ENCODE measurements at regions not wholly inside any gene's neighbourhood (a gene's known extent, or its start where the extent isn't known, plus 50 kb on each side); places are given as distances from the start of the nearest gene placed in this dataset.

- no peak for DNase-seq (ENCODE audit: low read depth in 3 of 3)
Measured at GRCh38 chr1:98480271-98480670, 181.2 kb upstream of the SNX7 start.

GRCh38 chr1:98478121-98478520, 183.4 kb upstream of the SNX7 start:
- DNase-seq (ENCODE audit: low read depth in 3 of 3): no peak

- DNase-seq (ENCODE audit: low read depth in 3 of 3): no peak
Measured at GRCh38 chr1:98472878-98473277, 188.6 kb upstream of the SNX7 start.

DNA sequence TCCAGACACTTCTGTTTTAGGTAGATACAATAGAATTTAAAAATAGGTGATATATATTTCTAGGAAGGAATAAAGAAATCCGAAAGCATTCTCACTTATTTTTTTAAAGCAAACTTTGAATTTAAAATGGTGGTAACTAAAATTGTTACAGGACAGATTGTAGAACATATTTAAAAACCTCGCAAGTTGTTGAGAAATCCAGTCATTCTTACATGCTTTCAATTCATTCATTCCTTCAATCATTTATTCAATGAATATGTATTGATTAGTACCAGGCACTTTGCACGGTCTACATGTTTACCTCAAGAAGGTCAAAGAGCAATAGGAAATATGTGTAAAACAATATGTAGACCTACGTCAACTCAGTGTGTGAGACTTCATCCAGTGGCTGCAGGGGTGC, 189.9 kb upstream of the SNX7 start:
- no peak for DNase-seq (ENCODE audit: low read depth in 3 of 3)

GRCh38 chr1:98468111-98468717, 193.3 kb upstream of the SNX7 start:
- no peak for DNase-seq (ENCODE audit: low read depth in 3 of 3)

DNA sequence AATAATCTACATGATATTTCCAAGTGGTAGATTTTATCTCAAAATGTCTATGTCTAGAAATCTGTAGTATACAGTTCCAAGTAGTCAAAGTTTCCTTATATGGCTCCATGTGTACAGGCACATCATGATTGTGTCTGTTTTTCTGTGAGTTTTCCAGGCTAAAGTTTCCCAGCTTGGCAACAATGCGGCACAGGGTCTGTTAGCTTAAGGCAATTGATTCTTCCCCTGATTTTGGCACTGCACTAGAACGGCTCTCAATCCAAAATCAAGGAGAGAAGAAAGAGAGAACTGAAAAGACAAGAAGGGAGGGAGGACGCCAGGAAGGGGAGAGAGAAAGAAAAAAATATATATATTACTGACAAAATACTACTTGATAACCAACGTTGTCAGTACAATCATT, 193.9 kb upstream of the SNX7 start:
- DNase-seq (ENCODE audit: low read depth in 3 of 3): no peak

GRCh38 chr1:98467122-98467521, 194.4 kb upstream of the SNX7 start:
- no peak for DNase-seq (ENCODE audit: low read depth in 3 of 3)

GRCh38 chr1:98461873-98462385, 199.6 kb upstream of the SNX7 start:
- DNase-seq (ENCODE audit: low read depth in 3 of 3): no peak

- no peak for DNase-seq (ENCODE audit: low read depth in 3 of 3)
Measured at GRCh38 chr1:98460136-98460535, 201.4 kb upstream of the SNX7 start.

DNA sequence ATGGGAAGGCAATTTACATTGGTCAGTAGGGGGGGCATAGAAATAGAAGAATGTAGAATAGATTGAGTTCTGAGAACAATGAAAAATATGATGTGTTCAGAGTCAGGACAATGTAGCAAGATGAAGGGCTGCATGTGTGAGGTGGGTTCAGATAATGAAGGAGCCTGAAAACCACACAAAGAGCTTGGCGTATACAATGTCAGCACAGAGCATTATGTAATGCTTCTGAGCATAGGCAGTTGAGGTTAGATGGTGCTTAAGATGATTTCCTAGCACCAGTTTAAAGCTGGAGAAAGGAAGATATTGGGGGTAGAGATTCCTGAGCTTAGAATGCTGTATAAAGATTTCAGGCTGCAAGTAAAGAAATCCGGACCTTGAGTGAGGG, 202.0 kb upstream of the SNX7 start:
- no peak for DNase-seq (ENCODE audit: low read depth in 3 of 3)

GRCh38 chr1:98458511-98459485, 202.7 kb upstream of the SNX7 start:
- no peak for DNase-seq (ENCODE audit: low read depth in 3 of 3)

DNA sequence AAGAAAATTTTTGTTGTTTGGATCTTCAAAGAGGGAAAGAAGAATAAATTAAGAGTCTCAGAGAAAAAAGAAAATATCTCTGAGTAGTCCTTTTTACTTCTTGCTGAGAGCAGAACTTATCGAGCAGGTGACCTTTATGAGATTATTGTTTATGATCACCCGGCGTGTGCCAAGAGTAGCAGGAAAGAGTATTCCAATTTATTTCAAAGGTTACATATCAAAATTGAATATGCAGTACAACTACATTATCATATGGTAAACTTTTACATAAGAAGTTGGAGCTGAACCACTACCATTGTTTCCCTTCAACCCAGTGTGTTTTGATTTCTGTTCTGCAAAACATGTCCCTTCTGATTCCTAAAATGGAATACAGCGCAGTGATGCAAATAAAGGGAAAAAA, 204.3 kb upstream of the SNX7 start:
- DNase-seq (ENCODE audit: low read depth in 3 of 3): no peak

- DNase-seq (ENCODE audit: low read depth in 3 of 3): no peak
Measured at GRCh38 chr1:98454666-98455065, 206.9 kb upstream of the SNX7 start.

GRCh38 chr1:98453066-98453465, 208.5 kb upstream of the SNX7 start:
- no peak for DNase-seq (ENCODE audit: low read depth in 3 of 3)

DNA sequence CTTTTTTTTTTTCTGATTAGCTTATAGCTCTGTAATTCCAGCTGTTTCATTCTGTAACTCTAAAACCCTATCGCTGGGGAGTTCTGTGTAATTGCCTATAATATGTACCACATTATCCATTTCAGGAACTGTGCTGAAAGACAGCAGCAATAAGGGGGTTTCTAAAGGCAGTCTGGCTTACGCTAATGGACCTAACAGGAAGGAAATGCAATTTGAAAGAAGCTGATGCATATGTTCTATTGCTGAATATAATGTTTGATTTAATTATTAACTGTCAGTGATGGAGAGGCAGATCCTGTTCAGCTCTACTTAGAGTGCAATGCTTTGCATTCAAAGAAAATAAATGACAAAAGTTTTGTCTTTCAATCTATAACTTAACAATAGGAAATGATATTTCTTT, 209.4 kb upstream of the SNX7 start:
- DNase-seq (ENCODE audit: low read depth in 3 of 3): no peak

DNA sequence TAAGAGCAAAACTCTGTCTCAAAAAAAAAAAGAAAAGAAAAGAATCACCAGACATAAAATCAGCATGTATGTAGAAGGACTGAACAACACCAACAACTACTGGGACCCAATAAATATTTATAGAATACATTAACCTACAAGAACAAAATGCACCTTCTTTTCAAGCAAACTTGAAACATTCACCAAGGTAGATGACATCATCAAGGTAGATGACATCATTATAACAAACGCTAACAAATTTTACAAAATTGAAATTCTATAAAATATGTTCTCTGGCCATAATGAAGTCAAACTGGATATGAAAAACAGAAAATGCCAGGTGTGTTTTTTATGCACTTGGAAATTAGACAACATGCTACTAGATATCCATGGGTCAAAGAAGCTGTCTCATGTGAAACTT, 220.2 kb upstream of the SNX7 start:
- DNase-seq (ENCODE audit: low read depth in 3 of 3): no peak

DNA sequence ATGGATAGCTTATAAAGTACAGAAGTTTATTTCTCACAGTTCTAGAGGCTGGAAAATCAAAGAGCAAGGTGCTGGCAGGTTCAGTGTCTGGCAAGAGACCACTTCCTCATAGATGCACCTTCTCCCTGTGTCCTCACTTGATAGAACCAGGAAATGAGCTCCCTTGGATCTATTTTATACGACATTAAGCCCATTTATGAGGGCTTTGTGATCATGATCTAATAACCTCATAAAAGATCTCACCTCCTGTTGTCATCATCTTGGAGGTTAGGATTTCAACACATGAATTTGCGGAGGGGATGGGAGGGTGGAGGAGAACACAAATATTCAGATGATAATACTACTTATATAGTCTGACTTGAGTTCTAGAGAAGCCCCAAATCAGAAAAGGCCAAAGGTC, 222.1 kb upstream of the SNX7 start:
- no peak for DNase-seq (ENCODE audit: low read depth in 3 of 3)

DNA sequence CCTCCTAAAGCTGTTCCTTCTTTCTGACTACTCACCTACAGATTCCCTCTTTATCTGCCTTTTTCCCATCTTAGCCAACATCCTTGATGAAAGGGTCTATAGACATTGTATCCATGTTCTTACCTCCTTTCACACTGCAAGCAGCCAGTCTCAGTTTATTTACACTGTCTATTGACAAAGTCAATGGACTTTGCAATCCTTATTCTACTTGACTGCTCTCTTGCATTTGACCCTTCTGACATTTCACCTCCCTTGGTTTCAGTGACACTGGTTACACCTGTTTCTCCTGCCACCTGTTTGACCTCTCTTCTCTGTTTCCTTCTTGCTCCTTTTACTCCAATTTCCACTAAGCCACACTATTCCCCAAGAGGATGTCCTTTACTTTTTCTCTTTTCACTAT, 224.0 kb upstream of the SNX7 start:
- DNase-seq (ENCODE audit: low read depth in 3 of 3): no peak

DNA sequence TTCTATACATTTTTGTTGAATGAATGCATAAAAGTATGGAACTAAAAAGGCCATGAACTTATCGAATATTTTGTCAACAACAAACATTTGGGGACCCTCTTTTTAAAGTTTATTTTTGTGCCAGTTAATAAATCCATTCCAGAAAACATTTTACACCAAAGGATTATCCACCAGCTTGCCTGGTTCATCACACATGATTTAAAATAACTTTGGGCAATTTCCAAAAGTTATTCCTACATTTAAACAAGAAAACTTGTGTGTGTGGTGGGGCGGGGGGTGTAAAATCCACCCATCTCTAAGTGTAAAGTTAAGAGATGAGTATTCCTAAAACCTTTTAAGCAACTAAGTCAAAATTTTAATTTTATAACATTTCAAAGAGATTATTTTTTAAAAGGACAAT, 224.5 kb upstream of the SNX7 start:
- no peak for DNase-seq (ENCODE audit: low read depth in 3 of 3)

DNA sequence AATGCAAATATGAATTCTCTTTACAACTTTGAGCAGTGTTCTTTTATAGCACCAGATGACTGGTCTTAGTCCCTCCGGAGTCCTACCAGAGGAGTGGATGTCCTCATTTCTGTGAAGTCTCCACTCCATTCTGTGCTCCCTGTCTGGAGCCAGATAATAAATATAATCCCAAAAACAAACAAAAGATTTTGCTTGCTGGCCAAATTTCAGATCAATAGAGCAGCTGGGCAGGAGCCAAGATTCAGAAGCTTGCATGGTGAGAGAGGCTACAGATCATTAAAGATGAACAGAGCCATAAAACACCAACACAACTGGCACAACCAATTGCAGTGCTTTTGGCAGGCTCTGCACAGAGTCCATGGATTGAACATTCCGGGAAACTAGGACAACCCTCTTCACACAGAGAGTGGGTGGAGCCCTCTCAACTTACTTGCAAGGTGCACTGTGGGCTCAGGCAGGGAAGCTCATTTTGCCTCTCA, 231.5 kb upstream of the SNX7 start:
- no peak for DNase-seq (ENCODE audit: low read depth in 3 of 3)

DNA sequence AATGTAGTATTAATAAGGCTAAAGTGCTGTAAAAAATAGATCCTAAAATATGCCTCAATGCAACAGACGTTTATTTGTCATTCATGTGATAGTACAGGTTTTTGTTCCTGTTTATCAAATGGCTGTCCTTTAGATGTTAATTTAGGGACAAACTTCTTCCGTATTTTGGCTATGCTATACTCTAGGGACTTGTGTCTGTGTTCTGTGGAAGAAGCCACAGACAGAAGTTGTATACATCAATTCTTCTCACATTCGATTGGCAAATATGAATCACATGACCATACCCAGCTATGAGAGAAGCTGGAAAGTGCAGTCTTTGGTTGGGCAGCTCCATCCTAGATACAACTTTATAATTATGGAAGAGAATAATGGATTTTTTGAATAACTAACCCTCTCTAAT, 232.7 kb upstream of the SNX7 start:
- no peak for DNase-seq (ENCODE audit: low read depth in 3 of 3)

- DNase-seq (ENCODE audit: low read depth in 3 of 3): no peak
Measured at GRCh38 chr1:98427664-98428063, 233.9 kb upstream of the SNX7 start.

- DNase-seq (ENCODE audit: low read depth in 3 of 3): no peak
Measured at GRCh38 chr1:98426092-98426491, 235.4 kb upstream of the SNX7 start.

Measured in stimulated activated CD4-positive, alpha-beta T cell treated with anti-CD3 and anti-CD28 coated beads, TNF-alpha, amount 100 ng/mL, for 48 hours (primary cell).